ENCODE measurements at regions not wholly inside any gene's neighbourhood (a gene's known extent, or its start where the extent isn't known, plus 50 kb on each side); places are given as distances from the start of the nearest gene placed in this dataset.

DNA sequence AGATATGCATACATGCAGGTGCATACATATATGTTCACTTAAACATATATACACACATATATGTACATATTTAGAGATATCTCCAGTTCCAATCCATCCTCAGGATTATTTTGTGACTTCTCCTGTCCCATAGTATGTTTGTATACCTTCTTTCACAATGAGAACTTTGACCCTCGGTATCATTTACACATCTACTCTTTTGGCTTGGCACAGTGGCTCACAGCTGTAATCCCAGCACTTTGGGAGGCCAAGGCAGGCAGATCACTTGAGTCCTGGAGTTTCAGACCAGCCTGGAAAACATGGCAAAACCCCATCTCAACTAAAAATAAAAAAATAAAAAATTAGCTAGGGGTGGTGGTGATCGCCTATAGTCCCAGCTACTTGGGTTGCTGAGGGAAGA, 148.1 kb upstream of the CCL2 start:
- TF ChIP-seq, protein P1, sequence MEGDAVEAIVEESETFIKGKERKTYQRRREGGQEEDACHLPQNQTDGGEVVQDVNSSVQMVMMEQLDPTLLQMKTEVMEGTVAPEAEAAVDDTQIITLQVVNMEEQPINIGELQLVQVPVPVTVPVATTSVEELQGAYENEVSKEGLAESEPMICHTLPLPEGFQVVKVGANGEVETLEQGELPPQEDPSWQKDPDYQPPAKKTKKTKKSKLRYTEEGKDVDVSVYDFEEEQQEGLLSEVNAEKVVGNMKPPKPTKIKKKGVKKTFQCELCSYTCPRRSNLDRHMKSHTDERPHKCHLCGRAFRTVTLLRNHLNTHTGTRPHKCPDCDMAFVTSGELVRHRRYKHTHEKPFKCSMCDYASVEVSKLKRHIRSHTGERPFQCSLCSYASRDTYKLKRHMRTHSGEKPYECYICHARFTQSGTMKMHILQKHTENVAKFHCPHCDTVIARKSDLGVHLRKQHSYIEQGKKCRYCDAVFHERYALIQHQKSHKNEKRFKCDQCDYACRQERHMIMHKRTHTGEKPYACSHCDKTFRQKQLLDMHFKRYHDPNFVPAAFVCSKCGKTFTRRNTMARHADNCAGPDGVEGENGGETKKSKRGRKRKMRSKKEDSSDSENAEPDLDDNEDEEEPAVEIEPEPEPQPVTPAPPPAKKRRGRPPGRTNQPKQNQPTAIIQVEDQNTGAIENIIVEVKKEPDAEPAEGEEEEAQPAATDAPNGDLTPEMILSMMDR (IDR thresholded peaks at IDR 0.05), result no peak
- no peak for TF ChIP-seq POLR2A (IDR thresholded peaks at IDR 0.05)
